ENCODE measurements at regions not wholly inside any gene's neighbourhood (a gene's known extent, or its start where the extent isn't known, plus 50 kb on each side); places are given as distances from the start of the nearest gene placed in this dataset.
A peak's percentile ranks its signal among the peaks of the same experiment; 100 is the strongest.
"Not testable (repeated sequence)": the region's sequence is repeated elsewhere in the genome, so short reads cannot be mapped to it uniquely, and the experiment has no call there.

- no peak for DNase-seq
Measured at GRCh38 chr13:27327633-27328032, 57.0 kb downstream of the RASL11A start.

GRCh38 chr13:27329210-27329609, 58.6 kb downstream of the RASL11A start:
- no peak for DNase-seq

GRCh38 chr13:27334774-27335435, 64.3 kb downstream of the RASL11A start:
- DNase-seq: no peak

GRCh38 chr13:27336014-27336673, 65.5 kb downstream of the RASL11A start:
- no peak for DNase-seq

- no peak for DNase-seq
Measured at GRCh38 chr13:27338207-27338606, 67.6 kb downstream of the RASL11A start.

GRCh38 chr13:27338816-27339215, 68.2 kb downstream of the RASL11A start:
- no peak for DNase-seq

GRCh38 chr13:27339299-27339698, 68.7 kb downstream of the RASL11A start:
- peak; percentile 12 for DNase-seq

- no peak for DNase-seq
Measured at GRCh38 chr13:27341616-27342015, 71.0 kb downstream of the RASL11A start.

GRCh38 chr13:27347211-27347772, 76.7 kb downstream of the RASL11A start:
- no peak for DNase-seq

- DNase-seq: no peak
Measured at GRCh38 chr13:27348461-27348860, 76.0 kb upstream of the GTF3A start.

GRCh38 chr13:27349458-27349857, 75.0 kb upstream of the GTF3A start:
- no peak for DNase-seq

GRCh38 chr13:27350825-27351224, 73.6 kb upstream of the GTF3A start:
- not testable (repeated sequence) for DNase-seq

GRCh38 chr13:27352698-27353097, 71.7 kb upstream of the GTF3A start:
- DNase-seq: no peak

- DNase-seq: no peak
Measured at GRCh38 chr13:27353166-27353583, 71.2 kb upstream of the GTF3A start.

- no peak for DNase-seq
Measured at GRCh38 chr13:27353708-27354107, 70.7 kb upstream of the GTF3A start.

GRCh38 chr13:27354379-27354778, 70.0 kb upstream of the GTF3A start:
- DNase-seq: no peak

- no peak for DNase-seq
Measured at GRCh38 chr13:27355894-27356293, 68.5 kb upstream of the GTF3A start.

- no peak for DNase-seq
Measured at GRCh38 chr13:27358420-27358819, 66.0 kb upstream of the GTF3A start.

GRCh38 chr13:27359199-27359821, 65.1 kb upstream of the GTF3A start:
- peak; percentile 48 for DNase-seq

- DNase-seq: no peak
Measured at GRCh38 chr13:27360562-27360961, 63.9 kb upstream of the GTF3A start.

- DNase-seq: peak; percentile 65
Measured at GRCh38 chr13:27362064-27362751, 62.2 kb upstream of the GTF3A start.

- not testable (repeated sequence) for DNase-seq
Measured at GRCh38 chr13:27363637-27364036, 60.8 kb upstream of the GTF3A start.

GRCh38 chr13:27367570-27367969, 56.8 kb upstream of the GTF3A start:
- no peak for DNase-seq
